T-helper 17 cell (primary cell): ENCODE measurements at regions not wholly inside any gene's neighbourhood (a gene's known extent, or its start where the extent isn't known, plus 50 kb on each side); places are given as distances from the start of the nearest gene placed in this dataset.

Experiments
- ATAC-seq: fragments of 150-1000 bp; cut with Tn5 transposase; 2 replicates; pipeline ENCODE4 v1.10.0; 2021; ENCODE audit warnings: mild to moderate bottlenecking, moderate library complexity
- DNase-seq, 3 donors: peaks; one replicate each; pipeline versions ENCODE4 v3.0.0 to v3.0.0-alpha.2; 2020 to 2021
- H3K9me3 ChIP-seq: one replicate; pipeline ENCODE4 v1.7.0; 2013; ENCODE audit warnings: low read length, mild to moderate bottlenecking; ENCODE audit not compliant: control insufficient read depth, poor library complexity, severe bottlenecking
- H3K27ac Mint-ChIP-seq: one replicate; pipeline ENCODE4 v1.8.0; 2022; ENCODE audit warnings: mild to moderate bottlenecking, moderate library complexity, mixed read lengths
- H3K27me3 Mint-ChIP-seq: one replicate; pipeline ENCODE4 v1.8.0; 2022; ENCODE audit warnings: mixed read lengths
- H3K36me3 Mint-ChIP-seq: one replicate; pipeline ENCODE4 v1.8.0; 2022; ENCODE audit warnings: low read depth, mixed read lengths
- H3K4me1 Mint-ChIP-seq: one replicate; pipeline ENCODE4 v1.8.0; 2022; ENCODE audit warnings: mild to moderate bottlenecking, mixed read lengths
- H3K4me3 Mint-ChIP-seq: one replicate; pipeline ENCODE4 v1.8.0; 2022; ENCODE audit warnings: mild to moderate bottlenecking, moderate library complexity, mixed read lengths

- DNase-seq (no peak), ATAC-seq (no peak)
- no peak overlapping the region for H3K27ac Mint-ChIP-seq
- no peak overlapping the region for H3K4me3 Mint-ChIP-seq
- no peaks in the 10 kb centered on the region for H3K9me3 ChIP-seq
- peaks cover 64% of the 10 kb centered on the region for H3K27me3 Mint-ChIP-seq
- peaks cover 10% of the 10 kb centered on the region for H3K36me3 Mint-ChIP-seq
- H3K4me1 Mint-ChIP-seq = no peaks in the 10 kb centered on the region
Observed at GRCh38 chr1:4602462-4603294, 51.7 kb upstream of the AJAP1 start.

DNA sequence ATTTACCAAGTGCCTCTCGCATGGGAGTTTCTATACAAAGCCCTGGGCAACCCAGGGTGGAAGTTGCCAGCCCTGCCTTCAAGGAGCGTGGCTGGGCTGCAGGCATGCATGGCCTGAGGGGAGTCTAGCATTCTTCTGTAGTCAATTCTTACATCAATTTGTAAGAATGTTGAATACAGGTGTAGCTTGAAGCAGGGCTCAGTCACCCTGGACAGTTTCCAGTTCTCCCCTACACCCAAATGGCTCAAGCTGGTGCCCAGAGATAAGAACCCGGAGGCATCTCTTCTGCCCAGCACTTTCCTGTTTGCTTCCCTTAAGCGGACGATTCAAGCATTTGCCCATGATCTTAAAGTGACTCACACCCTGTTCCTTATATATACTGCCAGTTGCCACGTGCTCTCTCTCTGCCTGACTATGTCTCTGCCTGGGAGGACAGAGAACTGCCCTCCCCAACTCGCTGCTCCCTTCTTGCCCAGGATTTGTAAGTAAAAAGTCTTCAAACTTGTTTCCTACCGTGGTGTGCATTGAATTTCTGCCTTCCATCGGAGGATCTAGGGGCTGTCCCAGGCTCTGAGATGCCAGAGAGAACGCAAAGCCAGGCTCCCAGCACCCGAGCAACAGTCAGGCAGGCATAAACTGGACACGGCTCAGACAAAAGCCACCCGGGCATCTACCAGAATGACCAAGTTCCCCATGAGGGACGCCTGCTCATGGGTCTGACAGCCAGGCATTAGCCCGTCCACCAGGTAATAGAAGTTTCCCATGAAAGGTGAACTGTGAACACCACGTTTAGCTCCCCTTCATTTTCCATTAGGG is 50.9 kb upstream of the AJAP1 start:
- peaks cover 10% of the 10 kb centered on the region for H3K36me3 Mint-ChIP-seq
- H3K27ac Mint-ChIP-seq = no peak overlapping the region
- ATAC-seq (no peak), DNase-seq (no peak)
- H3K27me3 Mint-ChIP-seq = peaks cover 72% of the 10 kb centered on the region
- H3K4me3 Mint-ChIP-seq = no peak overlapping the region
- H3K9me3 ChIP-seq = no peaks in the 10 kb centered on the region
- no peaks in the 10 kb centered on the region for H3K4me1 Mint-ChIP-seq
